ENCODE measurements at regions not wholly inside any gene's neighbourhood (a gene's known extent, or its start where the extent isn't known, plus 50 kb on each side); places are given as distances from the start of the nearest gene placed in this dataset.
"Not testable (repeated sequence)": the region's sequence is repeated elsewhere in the genome, so short reads cannot be mapped to it uniquely, and the experiment has no call there.

GRCh38 chr7:8325067-8325466 is 63.1 kb upstream of the ICA1 start:
- Mint-ChIP-seq H3K36me3 (ENCODE audit: low read depth) (no peaks in the 10 kb centered on the region), H3K27ac (no peak overlapping the region), H3K9me3 (no peaks in the 10 kb centered on the region), H3K27me3 (peaks cover 13% of the 10 kb centered on the region), H3K4me3 (no peak overlapping the region), H3K4me1 (no peaks in the 10 kb centered on the region)
- intact Hi-C loops (cut with micrococcal nuclease), result no loop called here
- no peak for ATAC-seq (ENCODE audit: low read depth)
- ChIA-PET CTCF (no interaction called here), POLR2A (no interaction called here)
- DNase-seq, result no peak
- TF ChIP-seq CTCF (IDR thresholded peaks at IDR 0.05), result no peak

GRCh38 chr7:8327199-8327598 is 65.2 kb upstream of the ICA1 start:
- ATAC-seq (ENCODE audit: low read depth) (no peak), DNase-seq (no peak)
- Mint-ChIP-seq H3K4me1 (no peaks in the 10 kb centered on the region), H3K4me3 (no peak overlapping the region), H3K36me3 (ENCODE audit: low read depth) (no peaks in the 10 kb centered on the region), H3K27me3 (peaks cover 15% of the 10 kb centered on the region), H3K9me3 (no peaks in the 10 kb centered on the region), H3K27ac (no peak overlapping the region)
- ChIA-PET POLR2A (no interaction called here), CTCF (no interaction called here)
- intact Hi-C loops (cut with micrococcal nuclease), result no loop called here
- TF ChIP-seq CTCF (IDR thresholded peaks at IDR 0.05), result no peak

- TF ChIP-seq CTCF (IDR thresholded peaks at IDR 0.05), result no peak
- CTCF ChIA-PET, result no interaction called here
- Mint-ChIP-seq H3K27me3 (peaks cover 2% of the 10 kb centered on the region), H3K27ac (no peak overlapping the region), H3K4me1 (no peaks in the 10 kb centered on the region), H3K4me3 (no peak overlapping the region), H3K36me3 (ENCODE audit: low read depth) (no peaks in the 10 kb centered on the region), H3K9me3 (no peaks in the 10 kb centered on the region)
- no peak for ATAC-seq (ENCODE audit: low read depth)
- intact Hi-C loops (cut with micrococcal nuclease), result no loop called here
- POLR2A ChIA-PET, result no interaction called here
- no peak for DNase-seq
Measured at GRCh38 chr7:8338206-8338605, 76.2 kb upstream of the ICA1 start.

- no peak for DNase-seq
- ATAC-seq (ENCODE audit: low read depth), result no peak
- no peak overlapping the region for H3K4me3 Mint-ChIP-seq
- intact Hi-C loops (cut with micrococcal nuclease), result no loop called here
- no peak overlapping the region for H3K27ac Mint-ChIP-seq
- ChIA-PET CTCF (no interaction called here), POLR2A (no interaction called here)
- H3K4me1 Mint-ChIP-seq, result no peaks in the 10 kb centered on the region
- no peaks in the 10 kb centered on the region for H3K36me3 Mint-ChIP-seq (ENCODE audit: low read depth)
- TF ChIP-seq CTCF (IDR thresholded peaks at IDR 0.05), result no peak
- peaks cover 18% of the 10 kb centered on the region for H3K27me3 Mint-ChIP-seq
- H3K9me3 Mint-ChIP-seq, result peaks cover 3% of the 10 kb centered on the region
Measured at GRCh38 chr7:8343556-8343955, 81.6 kb upstream of the ICA1 start.

- peaks cover 23% of the 10 kb centered on the region for H3K27me3 Mint-ChIP-seq
- CTCF ChIA-PET; H3K4me1 Mint-ChIP-seq; POLR2A ChIA-PET; DNase-seq; H3K36me3 Mint-ChIP-seq (ENCODE audit: low read depth); H3K4me3 Mint-ChIP-seq; H3K9me3 Mint-ChIP-seq; H3K27ac Mint-ChIP-seq; ATAC-seq (ENCODE audit: low read depth); intact Hi-C loops (cut with micrococcal nuclease): not testable (repeated sequence)
Measured at GRCh38 chr7:8347395-8347794, 85.4 kb upstream of the ICA1 start.

- DNase-seq; H3K36me3 Mint-ChIP-seq (ENCODE audit: low read depth); ATAC-seq (ENCODE audit: low read depth); CTCF ChIA-PET; H3K27ac Mint-ChIP-seq; H3K4me1 Mint-ChIP-seq; POLR2A ChIA-PET; H3K9me3 Mint-ChIP-seq; H3K4me3 Mint-ChIP-seq; intact Hi-C loops (cut with micrococcal nuclease): not testable (repeated sequence)
- peaks cover 15% of the 10 kb centered on the region for H3K27me3 Mint-ChIP-seq
Measured at GRCh38 chr7:8351654-8352053, 81.8 kb upstream of the NXPH1 start.

Measured in activated B cell treated with CpG ODN at 0.5 μM for 24 hours (primary cell).